Left forelimb (tissue), 1 donor: ENCODE measurements at regions not wholly inside any gene's neighbourhood (a gene's known extent, or its start where the extent isn't known, plus 50 kb on each side); places are given as distances from the start of the nearest gene placed in this dataset.

Experiments
- DNase-seq: peaks from one replicate; pipeline ENCODE4 v3.0.0-alpha.2; 2018; ENCODE audit warnings: low spot score

GRCh38 chr12:91793676-91794075 lies 352.0 kb downstream of the BTG1 start:
- DNase-seq, result no peak

GRCh38 chr12:91792597-91792996 lies 353.0 kb downstream of the BTG1 start:
- DNase-seq, result no peak

GRCh38 chr12:91786499-91787272 lies 359.0 kb downstream of the BTG1 start:
- DNase-seq, result no peak

- no peak for DNase-seq
Measured at GRCh38 chr12:91785655-91786498, 359.8 kb downstream of the BTG1 start.

- no peak for DNase-seq
Measured at GRCh38 chr12:91781114-91781513, 364.5 kb downstream of the BTG1 start.

- no peak for DNase-seq
Measured at GRCh38 chr12:91778938-91779400, 366.7 kb downstream of the BTG1 start.

GRCh38 chr12:91778091-91778832 lies 367.4 kb downstream of the BTG1 start:
- no peak for DNase-seq

- no peak for DNase-seq
Measured at GRCh38 chr12:91777268-91777992, 368.2 kb downstream of the BTG1 start.

GRCh38 chr12:91774434-91774921 lies 371.2 kb downstream of the BTG1 start:
- no peak for DNase-seq

- no peak for DNase-seq
Measured at GRCh38 chr12:91773749-91774429, 371.8 kb downstream of the BTG1 start.

- no peak for DNase-seq
Measured at GRCh38 chr12:91772411-91772810, 373.2 kb downstream of the BTG1 start.

GRCh38 chr12:91769736-91770135 lies 375.9 kb downstream of the BTG1 start:
- no peak for DNase-seq

- no peak for DNase-seq
Measured at GRCh38 chr12:91767237-91767636, 378.4 kb downstream of the BTG1 start.

- DNase-seq, result no peak
Measured at GRCh38 chr12:91766454-91766853, 379.2 kb downstream of the BTG1 start.

- no peak for DNase-seq
Measured at GRCh38 chr12:91763654-91764370, 381.8 kb downstream of the BTG1 start.

GRCh38 chr12:91753649-91754048 lies 392.0 kb downstream of the BTG1 start:
- DNase-seq, result no peak

GRCh38 chr12:91746976-91747375 lies 398.7 kb downstream of the BTG1 start:
- no peak for DNase-seq

- DNase-seq, result no peak
Measured at GRCh38 chr12:91744597-91744996, 401.0 kb downstream of the BTG1 start.

GRCh38 chr12:91743704-91744321 lies 401.8 kb downstream of the BTG1 start:
- DNase-seq, result no peak

GRCh38 chr12:91743280-91743679 lies 402.4 kb downstream of the BTG1 start:
- no peak for DNase-seq
